GM19023 (cell line): ENCODE measurements at regions not wholly inside any gene's neighbourhood (a gene's known extent, or its start where the extent isn't known, plus 50 kb on each side); places are given as distances from the start of the nearest gene placed in this dataset.
A peak's percentile ranks its signal among the peaks of the same experiment; 100 is the strongest.
"Not testable (repeated sequence)": the region's sequence is repeated elsewhere in the genome, so short reads cannot be mapped to it uniquely, and the experiment has no call there.

Source experiments
- ATAC-seq: cut with Tn5 transposase; IDR thresholded peaks from one replicate; pipeline ENCODE4 v1.9.1; 2021; ENCODE audit warnings: mild to moderate bottlenecking, moderate library complexity; ENCODE audit not compliant: unreplicated experiment

- no peak for ATAC-seq
Measured at GRCh38 chr3:144663456-144664436, 692.1 kb downstream of the DIPK2A start.

GRCh38 chr3:144665567-144666053, 694.0 kb downstream of the DIPK2A start:
- no peak for ATAC-seq

GRCh38 chr3:144670571-144670970, 698.9 kb downstream of the DIPK2A start:
- ATAC-seq: no peak

GRCh38 chr3:144677103-144677502, 705.5 kb downstream of the DIPK2A start:
- no peak for ATAC-seq

GRCh38 chr3:144683065-144683464, 711.4 kb downstream of the DIPK2A start:
- ATAC-seq: no peak

GRCh38 chr3:144687862-144688261, 716.2 kb downstream of the DIPK2A start:
- no peak for ATAC-seq

GRCh38 chr3:144692488-144692887, 720.9 kb downstream of the DIPK2A start:
- no peak for ATAC-seq

GRCh38 chr3:144708437-144708836, 736.8 kb downstream of the DIPK2A start:
- no peak for ATAC-seq

GRCh38 chr3:144737281-144737680, 765.7 kb downstream of the DIPK2A start:
- no peak for ATAC-seq

- no peak for ATAC-seq
Measured at GRCh38 chr3:144743225-144743668, 771.6 kb downstream of the DIPK2A start.

- ATAC-seq: no peak
Measured at GRCh38 chr3:144744473-144744872, 772.9 kb downstream of the DIPK2A start.

GRCh38 chr3:144746631-144747030, 775.0 kb downstream of the DIPK2A start:
- no peak for ATAC-seq

GRCh38 chr3:144749536-144750253, 778.1 kb downstream of the DIPK2A start:
- not testable (repeated sequence) for ATAC-seq

- no peak for ATAC-seq
Measured at GRCh38 chr3:144754076-144754783, 782.6 kb downstream of the DIPK2A start.

- no peak for ATAC-seq
Measured at GRCh38 chr3:144756704-144757440, 785.2 kb downstream of the DIPK2A start.

GRCh38 chr3:144760831-144761230, 789.2 kb downstream of the DIPK2A start:
- no peak for ATAC-seq

- ATAC-seq: no peak
Measured at GRCh38 chr3:144762091-144762490, 790.5 kb downstream of the DIPK2A start.

GRCh38 chr3:144763878-144764454, 792.3 kb downstream of the DIPK2A start:
- peak; percentile 95 for ATAC-seq

- ATAC-seq: no peak
Measured at GRCh38 chr3:144770281-144770680, 798.7 kb downstream of the DIPK2A start.

GRCh38 chr3:144770915-144771351, 799.3 kb downstream of the DIPK2A start:
- no peak for ATAC-seq
